ENCODE measurements at regions not wholly inside any gene's neighbourhood (a gene's known extent, or its start where the extent isn't known, plus 50 kb on each side); places are given as distances from the start of the nearest gene placed in this dataset.

DNA sequence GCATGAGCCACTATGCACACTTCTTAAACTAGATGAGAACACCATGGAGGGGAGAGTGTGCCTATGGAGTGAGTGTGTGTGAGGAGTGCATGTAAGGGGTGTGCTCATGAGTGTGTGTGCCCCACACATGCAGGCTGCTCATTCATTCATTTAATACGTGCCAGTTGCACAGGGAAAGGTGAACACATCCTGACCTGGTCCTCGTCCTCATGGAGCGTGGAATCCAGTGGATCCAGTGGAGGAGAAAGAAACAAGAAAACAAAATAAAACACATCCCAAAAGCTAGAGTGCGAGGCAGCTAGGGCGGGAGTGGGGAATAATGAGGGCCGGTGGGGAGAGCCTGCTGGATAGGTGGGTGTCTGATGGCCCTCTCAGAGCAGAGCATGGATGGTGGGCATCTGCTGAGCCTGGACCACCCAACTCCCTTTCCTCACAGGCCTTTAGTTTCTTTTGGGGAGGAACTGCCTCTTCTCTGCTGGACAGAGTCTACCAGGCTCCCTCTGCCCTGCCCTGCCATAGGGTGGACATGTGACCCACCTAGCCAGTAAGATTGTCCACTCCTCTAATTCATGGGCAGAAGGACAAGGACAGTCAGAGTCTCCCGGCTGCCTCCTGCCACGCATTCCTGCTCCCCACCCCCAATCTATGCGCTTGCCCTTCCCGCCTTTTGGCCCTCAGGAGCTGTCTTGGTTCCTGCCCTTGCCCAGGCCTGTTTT, 204.3 kb downstream of the RAB11FIP4 start:
- TF ChIP-seq, protein P1, sequence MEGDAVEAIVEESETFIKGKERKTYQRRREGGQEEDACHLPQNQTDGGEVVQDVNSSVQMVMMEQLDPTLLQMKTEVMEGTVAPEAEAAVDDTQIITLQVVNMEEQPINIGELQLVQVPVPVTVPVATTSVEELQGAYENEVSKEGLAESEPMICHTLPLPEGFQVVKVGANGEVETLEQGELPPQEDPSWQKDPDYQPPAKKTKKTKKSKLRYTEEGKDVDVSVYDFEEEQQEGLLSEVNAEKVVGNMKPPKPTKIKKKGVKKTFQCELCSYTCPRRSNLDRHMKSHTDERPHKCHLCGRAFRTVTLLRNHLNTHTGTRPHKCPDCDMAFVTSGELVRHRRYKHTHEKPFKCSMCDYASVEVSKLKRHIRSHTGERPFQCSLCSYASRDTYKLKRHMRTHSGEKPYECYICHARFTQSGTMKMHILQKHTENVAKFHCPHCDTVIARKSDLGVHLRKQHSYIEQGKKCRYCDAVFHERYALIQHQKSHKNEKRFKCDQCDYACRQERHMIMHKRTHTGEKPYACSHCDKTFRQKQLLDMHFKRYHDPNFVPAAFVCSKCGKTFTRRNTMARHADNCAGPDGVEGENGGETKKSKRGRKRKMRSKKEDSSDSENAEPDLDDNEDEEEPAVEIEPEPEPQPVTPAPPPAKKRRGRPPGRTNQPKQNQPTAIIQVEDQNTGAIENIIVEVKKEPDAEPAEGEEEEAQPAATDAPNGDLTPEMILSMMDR (conservative IDR thresholded peaks at IDR 0.05; ENCODE audit: low read length) = no peak
- no peak for TF ChIP-seq EZH2phosphoT487 (IDR thresholded peaks at IDR 0.05; ENCODE audit: borderline replicate concordance)
- H3K4me3 ChIP-seq (ENCODE audit: low read length, poor library complexity, severe bottlenecking) = peak overlapping the region; percentile 28
- peaks cover 53% of the 10 kb centered on the region for H3K4me1 ChIP-seq (ENCODE audit: insufficient read depth, low read length, poor library complexity, severe bottlenecking)
- H4K20me1 ChIP-seq (ENCODE audit: insufficient read depth, low read length, poor library complexity, severe bottlenecking) = no peaks in the 10 kb centered on the region
- no peak overlapping the region for H2AFZ ChIP-seq (ENCODE audit: low read length)
- H3K9me2 ChIP-seq (replicated peaks; ENCODE audit: low read depth, low read length) = no peaks in the 10 kb centered on the region
- peak overlapping the region; percentile 79 for H3K9ac ChIP-seq (ENCODE audit: low read depth, low read length, poor library complexity, severe bottlenecking)
- H3K9me3 ChIP-seq (ENCODE audit: insufficient read depth, low read depth, low read length) = no peaks in the 10 kb centered on the region
- H3K27me3 ChIP-seq (ENCODE audit: insufficient read depth, low read length, poor library complexity, severe bottlenecking) = no peaks in the 10 kb centered on the region
- H3K36me3 ChIP-seq (ENCODE audit: insufficient read depth, low read length) = no peaks in the 10 kb centered on the region
- H3F3A ChIP-seq (ENCODE audit: low read depth) = peaks cover 8% of the 10 kb centered on the region
- H3K79me2 ChIP-seq (ENCODE audit: insufficient read depth, low read length) = no peaks in the 10 kb centered on the region
- H3K4me2 ChIP-seq (ENCODE audit: low read depth, low read length, poor library complexity, severe bottlenecking) = peak overlapping the region; percentile 62

DNA sequence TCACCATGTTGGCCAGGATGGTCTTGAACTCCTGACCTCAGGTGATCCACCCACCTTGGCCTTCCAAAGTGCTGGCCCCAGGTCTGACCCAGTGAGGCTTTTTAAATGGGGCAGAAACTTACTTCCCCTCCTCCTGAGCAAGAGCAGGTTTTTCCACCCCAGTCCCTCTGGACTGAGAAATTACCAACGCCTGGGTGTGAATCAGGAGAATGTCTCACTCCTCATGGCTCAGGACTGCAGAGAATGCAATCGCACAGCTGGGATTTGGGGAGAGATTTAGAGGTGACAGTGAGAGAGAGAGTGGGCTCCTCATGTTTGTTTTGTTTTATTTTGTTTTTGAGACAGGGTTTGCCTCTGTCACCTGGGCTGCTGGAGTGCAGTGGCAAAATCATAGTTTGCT, 203.6 kb downstream of the RAB11FIP4 start:
- Histone ChIP-seq H4K20me1 (ENCODE audit: insufficient read depth, low read length, poor library complexity, severe bottlenecking) (no peaks in the 10 kb centered on the region), H3K79me2 (ENCODE audit: insufficient read depth, low read length) (no peaks in the 10 kb centered on the region), H3K9me3 (ENCODE audit: insufficient read depth, low read depth, low read length) (no peaks in the 10 kb centered on the region), H3K9me2 (replicated peaks; ENCODE audit: low read depth, low read length) (no peaks in the 10 kb centered on the region), H3K4me1 (ENCODE audit: insufficient read depth, low read length, poor library complexity, severe bottlenecking) (peaks cover 53% of the 10 kb centered on the region), H3F3A (ENCODE audit: low read depth) (peaks cover 8% of the 10 kb centered on the region), H3K4me3 (ENCODE audit: low read length, poor library complexity, severe bottlenecking) (no peak overlapping the region), H2AFZ (ENCODE audit: low read length) (no peak overlapping the region), H3K27me3 (ENCODE audit: insufficient read depth, low read length, poor library complexity, severe bottlenecking) (no peaks in the 10 kb centered on the region), H3K4me2 (ENCODE audit: low read depth, low read length, poor library complexity, severe bottlenecking) (no peak overlapping the region), H3K9ac (ENCODE audit: low read depth, low read length, poor library complexity, severe bottlenecking) (peak overlapping the region; percentile 79), H3K36me3 (ENCODE audit: insufficient read depth, low read length) (no peaks in the 10 kb centered on the region)
- TF ChIP-seq, protein P1 (conservative IDR thresholded peaks at IDR 0.05; ENCODE audit: low read length) = no peak
- TF ChIP-seq EZH2phosphoT487 (IDR thresholded peaks at IDR 0.05; ENCODE audit: borderline replicate concordance) = no peak

DNA sequence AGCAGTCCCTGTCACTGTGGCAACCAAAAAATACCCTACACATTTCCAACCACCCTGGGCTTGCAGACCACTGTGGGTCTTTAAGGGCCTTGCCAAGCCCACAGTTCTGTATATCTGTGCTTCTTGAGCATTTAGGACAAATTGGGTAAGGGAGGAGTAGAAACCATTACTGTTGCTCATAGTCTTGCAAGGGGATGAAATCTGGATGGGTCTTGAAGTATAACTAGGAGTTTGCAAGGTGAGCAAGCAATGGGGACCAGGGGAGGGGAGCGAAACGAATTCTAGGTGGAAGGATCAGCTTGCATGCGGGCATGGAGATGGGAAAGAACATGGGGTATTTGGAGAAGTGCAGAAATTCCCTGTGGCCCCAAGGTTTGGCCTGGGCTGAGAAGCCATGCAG, 202.9 kb downstream of the RAB11FIP4 start:
- Histone ChIP-seq H3K9ac (ENCODE audit: low read depth, low read length, poor library complexity, severe bottlenecking) (no peak overlapping the region), H3K9me3 (ENCODE audit: insufficient read depth, low read depth, low read length) (no peaks in the 10 kb centered on the region), H3K79me2 (ENCODE audit: insufficient read depth, low read length) (no peaks in the 10 kb centered on the region), H3K4me3 (ENCODE audit: low read length, poor library complexity, severe bottlenecking) (no peak overlapping the region), H3K4me1 (ENCODE audit: insufficient read depth, low read length, poor library complexity, severe bottlenecking) (peaks cover 53% of the 10 kb centered on the region), H3K4me2 (ENCODE audit: low read depth, low read length, poor library complexity, severe bottlenecking) (no peak overlapping the region), H3K27me3 (ENCODE audit: insufficient read depth, low read length, poor library complexity, severe bottlenecking) (no peaks in the 10 kb centered on the region), H3F3A (ENCODE audit: low read depth) (peaks cover 8% of the 10 kb centered on the region), H3K36me3 (ENCODE audit: insufficient read depth, low read length) (no peaks in the 10 kb centered on the region), H4K20me1 (ENCODE audit: insufficient read depth, low read length, poor library complexity, severe bottlenecking) (no peaks in the 10 kb centered on the region), H3K9me2 (replicated peaks; ENCODE audit: low read depth, low read length) (no peaks in the 10 kb centered on the region), H2AFZ (ENCODE audit: low read length) (no peak overlapping the region)
- TF ChIP-seq EZH2phosphoT487 (IDR thresholded peaks at IDR 0.05; ENCODE audit: borderline replicate concordance) = no peak
- TF ChIP-seq, protein P1 (conservative IDR thresholded peaks at IDR 0.05; ENCODE audit: low read length) = no peak

All from Loucy (cell line).